ENCODE measurements at regions not wholly inside any gene's neighbourhood (a gene's known extent, or its start where the extent isn't known, plus 50 kb on each side); places are given as distances from the start of the nearest gene placed in this dataset.

GRCh38 chrX:121457096-121457495 is 409.7 kb downstream of the GLUD2 start:
- no peaks in the 10 kb centered on the region for H3K36me3 ChIP-seq (replicated peaks in 1 of 2; ENCODE audit: control extremely low read depth in 1 of 2, control insufficient read depth in 1 of 2, extremely low read depth in 1 of 2, insufficient read depth in 2 of 2, low read length in 1 of 2)
- intact Hi-C loops (cut with micrococcal nuclease) = no loop called here
- H4K20me1 ChIP-seq (ENCODE audit: control insufficient read depth, insufficient read depth, low read length, poor library complexity, severe bottlenecking) = no peaks in the 10 kb centered on the region
- H2AFZ ChIP-seq (ENCODE audit: insufficient read depth, low read depth, low read length, poor library complexity, severe bottlenecking) = no peak overlapping the region
- no peak overlapping the region for H3K9ac ChIP-seq (ENCODE audit: low read length)
- no peaks in the 10 kb centered on the region for H3K27me3 ChIP-seq (replicated peaks in 1 of 4; ENCODE audit: control extremely low read depth in 1 of 4, control insufficient read depth in 3 of 4, insufficient read depth in 4 of 4, low read length in 3 of 4)
- H3K4me3 Mint-ChIP-seq = no peak overlapping the region
- H3K9me3 ChIP-seq (ENCODE audit: control extremely low read depth in 1 of 3, control insufficient read depth in 2 of 3, insufficient read depth in 1 of 3, low read length in 2 of 3) = no peaks in the 10 kb centered on the region
- no peak overlapping the region for H3K27ac ChIP-seq (ENCODE audit: low read length in 2 of 2)
- peaks cover 8% of the 10 kb centered on the region for H3K4me1 Mint-ChIP-seq
- CTCF ChIA-PET = no interaction called here
- DNase-seq = no peak
- no peaks in the 10 kb centered on the region for H3K9me3 Mint-ChIP-seq (ENCODE audit: insufficient read depth)
- H3K27me3 Mint-ChIP-seq = no peaks in the 10 kb centered on the region
- TF ChIP-seq EZH2 (IDR thresholded peaks at IDR 0.05; ENCODE audit: borderline replicate concordance, insufficient read depth, low read depth, low read length, poor library complexity, severe bottlenecking) = no peak
- TF ChIP-seq, protein P1, sequence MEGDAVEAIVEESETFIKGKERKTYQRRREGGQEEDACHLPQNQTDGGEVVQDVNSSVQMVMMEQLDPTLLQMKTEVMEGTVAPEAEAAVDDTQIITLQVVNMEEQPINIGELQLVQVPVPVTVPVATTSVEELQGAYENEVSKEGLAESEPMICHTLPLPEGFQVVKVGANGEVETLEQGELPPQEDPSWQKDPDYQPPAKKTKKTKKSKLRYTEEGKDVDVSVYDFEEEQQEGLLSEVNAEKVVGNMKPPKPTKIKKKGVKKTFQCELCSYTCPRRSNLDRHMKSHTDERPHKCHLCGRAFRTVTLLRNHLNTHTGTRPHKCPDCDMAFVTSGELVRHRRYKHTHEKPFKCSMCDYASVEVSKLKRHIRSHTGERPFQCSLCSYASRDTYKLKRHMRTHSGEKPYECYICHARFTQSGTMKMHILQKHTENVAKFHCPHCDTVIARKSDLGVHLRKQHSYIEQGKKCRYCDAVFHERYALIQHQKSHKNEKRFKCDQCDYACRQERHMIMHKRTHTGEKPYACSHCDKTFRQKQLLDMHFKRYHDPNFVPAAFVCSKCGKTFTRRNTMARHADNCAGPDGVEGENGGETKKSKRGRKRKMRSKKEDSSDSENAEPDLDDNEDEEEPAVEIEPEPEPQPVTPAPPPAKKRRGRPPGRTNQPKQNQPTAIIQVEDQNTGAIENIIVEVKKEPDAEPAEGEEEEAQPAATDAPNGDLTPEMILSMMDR (IDR thresholded peaks at IDR 0.05) = no peak
- ATAC-seq (ENCODE audit: low read depth) = no peak
- POLR2A ChIA-PET = no interaction called here
- H3K4me3 ChIP-seq (ENCODE audit: control extremely low read depth in 1 of 5, extremely low read depth in 1 of 5, insufficient read depth in 1 of 5, low read depth in 2 of 5, low read length in 4 of 5) = no peak overlapping the region
- H3K27ac Mint-ChIP-seq = no peak overlapping the region
- no peak overlapping the region for H3K4me2 ChIP-seq (replicated peaks; ENCODE audit: low read depth, low read length, poor library complexity, severe bottlenecking)
- H3K4me1 ChIP-seq (ENCODE audit: control insufficient read depth in 2 of 2, insufficient read depth in 2 of 2, low read length in 2 of 2) = no peaks in the 10 kb centered on the region
- no peaks in the 10 kb centered on the region for H3K79me2 ChIP-seq (ENCODE audit: control insufficient read depth, insufficient read depth, low read length)
- no CpG with 5 or more reads among the region's 1 CpG for WGBS (ENCODE audit: insufficient coverage)

DNA sequence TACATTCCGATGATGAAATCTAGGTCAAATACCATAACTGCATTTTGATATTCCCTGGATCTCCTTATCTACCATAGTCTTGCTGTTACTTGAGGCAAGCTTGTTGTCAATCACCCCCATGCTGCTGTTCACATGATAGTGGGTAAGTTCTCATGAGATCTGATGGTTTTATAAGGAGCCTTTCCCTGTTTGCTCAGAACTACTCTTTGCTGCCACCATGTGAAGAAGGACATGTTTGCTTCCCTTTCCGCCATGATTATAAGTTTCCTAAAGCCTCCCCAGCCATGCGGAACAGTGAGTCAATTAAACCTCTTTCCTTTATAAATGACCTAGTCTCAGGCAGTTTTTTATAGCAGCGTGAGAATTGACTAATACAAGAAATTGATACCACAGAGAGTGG is 432.0 kb downstream of the GLUD2 start:
- ChIA-PET CTCF (no interaction called here), POLR2A (no interaction called here)
- intact Hi-C loops (cut with micrococcal nuclease) = no loop called here
- H3K36me3 ChIP-seq (replicated peaks in 1 of 2; ENCODE audit: control extremely low read depth in 1 of 2, control insufficient read depth in 1 of 2, extremely low read depth in 1 of 2, insufficient read depth in 2 of 2, low read length in 1 of 2) = no peaks in the 10 kb centered on the region
- ATAC-seq (ENCODE audit: low read depth) (no peak), DNase-seq (no peak)
- no peaks in the 10 kb centered on the region for H4K20me1 ChIP-seq (ENCODE audit: control insufficient read depth, insufficient read depth, low read length, poor library complexity, severe bottlenecking)
- peaks cover 0 to 5% (median 0%) of the 10 kb centered on the region in 3 donors for H3K9me3 ChIP-seq (ENCODE audit: control extremely low read depth in 1 of 3, control insufficient read depth in 2 of 3, insufficient read depth in 1 of 3, low read length in 2 of 3)
- no peak overlapping the region for H3K4me2 ChIP-seq (replicated peaks; ENCODE audit: low read depth, low read length, poor library complexity, severe bottlenecking)
- H3K27me3 Mint-ChIP-seq = no peaks in the 10 kb centered on the region
- no peak overlapping the region for H3K4me3 Mint-ChIP-seq
- H3K27ac ChIP-seq (ENCODE audit: low read length in 2 of 2) = no peak overlapping the region
- no peak overlapping the region for H3K4me3 ChIP-seq (ENCODE audit: control extremely low read depth in 1 of 5, extremely low read depth in 1 of 5, insufficient read depth in 1 of 5, low read depth in 2 of 5, low read length in 4 of 5)
- no peaks in the 10 kb centered on the region for H3K27me3 ChIP-seq (replicated peaks in 1 of 4; ENCODE audit: control extremely low read depth in 1 of 4, control insufficient read depth in 3 of 4, insufficient read depth in 4 of 4, low read length in 3 of 4)
- no peak overlapping the region for H3K9ac ChIP-seq (ENCODE audit: low read length)
- TF ChIP-seq EZH2 (IDR thresholded peaks at IDR 0.05; ENCODE audit: borderline replicate concordance, insufficient read depth, low read depth, low read length, poor library complexity, severe bottlenecking) = no peak
- TF ChIP-seq, protein P1 (IDR thresholded peaks at IDR 0.05) = no peak
- H3K27ac Mint-ChIP-seq = no peak overlapping the region
- WGBS (ENCODE audit: insufficient coverage) = no CpG with 5 or more reads among the region's 4 CpGs
- H3K9me3 Mint-ChIP-seq (ENCODE audit: insufficient read depth) = peaks cover 4% of the 10 kb centered on the region
- no peaks in the 10 kb centered on the region for H3K79me2 ChIP-seq (ENCODE audit: control insufficient read depth, insufficient read depth, low read length)
- H2AFZ ChIP-seq (ENCODE audit: insufficient read depth, low read depth, low read length, poor library complexity, severe bottlenecking) = no peak overlapping the region
- no peaks in the 10 kb centered on the region for H3K4me1 Mint-ChIP-seq
- no peaks in the 10 kb centered on the region for H3K4me1 ChIP-seq (ENCODE audit: control insufficient read depth in 2 of 2, insufficient read depth in 2 of 2, low read length in 2 of 2)

All from B cell (primary cell).